ENCODE measurements at regions not wholly inside any gene's neighbourhood (a gene's known extent, or its start where the extent isn't known, plus 50 kb on each side); places are given as distances from the start of the nearest gene placed in this dataset.

DNA sequence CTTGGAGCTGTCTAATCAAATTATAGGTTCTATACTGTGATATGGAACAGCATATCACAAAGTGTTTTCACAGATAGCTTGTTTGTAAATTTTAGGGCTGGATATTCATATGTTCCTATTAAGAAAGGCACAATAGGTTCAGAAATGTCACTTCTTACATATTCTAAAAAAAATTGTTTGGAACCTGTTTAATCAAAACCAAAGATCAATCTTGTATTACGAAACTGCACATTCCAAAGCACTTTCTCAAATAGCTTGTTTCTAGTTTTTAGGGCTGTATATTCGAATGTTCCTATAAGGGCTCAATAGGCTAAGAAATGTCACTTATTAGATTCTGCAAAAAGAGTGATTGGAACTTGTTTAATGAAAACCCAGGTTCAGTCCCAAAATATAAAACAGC lies 67.4 kb upstream of the OSBPL11 start:
- TF ChIP-seq, protein P1, sequence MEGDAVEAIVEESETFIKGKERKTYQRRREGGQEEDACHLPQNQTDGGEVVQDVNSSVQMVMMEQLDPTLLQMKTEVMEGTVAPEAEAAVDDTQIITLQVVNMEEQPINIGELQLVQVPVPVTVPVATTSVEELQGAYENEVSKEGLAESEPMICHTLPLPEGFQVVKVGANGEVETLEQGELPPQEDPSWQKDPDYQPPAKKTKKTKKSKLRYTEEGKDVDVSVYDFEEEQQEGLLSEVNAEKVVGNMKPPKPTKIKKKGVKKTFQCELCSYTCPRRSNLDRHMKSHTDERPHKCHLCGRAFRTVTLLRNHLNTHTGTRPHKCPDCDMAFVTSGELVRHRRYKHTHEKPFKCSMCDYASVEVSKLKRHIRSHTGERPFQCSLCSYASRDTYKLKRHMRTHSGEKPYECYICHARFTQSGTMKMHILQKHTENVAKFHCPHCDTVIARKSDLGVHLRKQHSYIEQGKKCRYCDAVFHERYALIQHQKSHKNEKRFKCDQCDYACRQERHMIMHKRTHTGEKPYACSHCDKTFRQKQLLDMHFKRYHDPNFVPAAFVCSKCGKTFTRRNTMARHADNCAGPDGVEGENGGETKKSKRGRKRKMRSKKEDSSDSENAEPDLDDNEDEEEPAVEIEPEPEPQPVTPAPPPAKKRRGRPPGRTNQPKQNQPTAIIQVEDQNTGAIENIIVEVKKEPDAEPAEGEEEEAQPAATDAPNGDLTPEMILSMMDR (IDR thresholded peaks at IDR 0.05): no peak
- TF ChIP-seq POLR2A (IDR thresholded peaks at IDR 0.05) (no peak), EP300 (IDR thresholded peaks at IDR 0.05) (no peak)
